Upper lobe of left lung (tissue), 4 donors: ENCODE measurements at regions not wholly inside any gene's neighbourhood (a gene's known extent, or its start where the extent isn't known, plus 50 kb on each side); places are given as distances from the start of the nearest gene placed in this dataset.

Experiments
- CTCF ChIP-seq, 6 experiments: fragments of 450-650 bp in 4 of 6; fragments of 200-600 bp in 2 of 6; sonication (generic) in 2 of 6; IDR thresholded peaks; one replicate each; pipeline ENCODE4 v1.5.1; 2016 to 2019; ENCODE audit warnings: antibody characterized with exemption in 6 of 6
- POLR2A ChIP-seq, 4 donors: fragments of 450-650 bp; IDR thresholded peaks; one replicate each; pipeline ENCODE4 v1.5.1; 2016 to 2017; ENCODE audit warnings: antibody characterized with exemption in 4 of 4, mild to moderate bottlenecking in 2 of 4
- POLR2AphosphoS5 ChIP-seq, 2 donors: sonication (generic); formaldehyde crosslinking; IDR thresholded peaks; one replicate each; pipeline ENCODE4 v1.5.1; 2017; ENCODE audit warnings: antibody characterized with exemption in 2 of 2

GRCh38 chr17:13230350-13231264, 212.8 kb upstream of the ELAC2 start:
- no peak for TF ChIP-seq POLR2A (IDR thresholded peaks at IDR 0.05)
- no peak for TF ChIP-seq POLR2AphosphoS5 (IDR thresholded peaks at IDR 0.05)
- TF ChIP-seq CTCF (IDR thresholded peaks at IDR 0.05) = no peak
